Astrocyte of the cerebellum (primary cell): ENCODE measurements at regions not wholly inside any gene's neighbourhood (a gene's known extent, or its start where the extent isn't known, plus 50 kb on each side); places are given as distances from the start of the nearest gene placed in this dataset.

Experiments
- DNase-seq: peaks from one replicate; pipeline ENCODE4 v3.0.0-alpha.2; 2011; ENCODE audit warnings: low read depth
- H3K4me3 ChIP-seq: 2 replicates; pipeline ENCODE4 v1.5.1; 2011; ENCODE audit warnings: mild to moderate bottlenecking, low read depth, low read length, moderate library complexity
- in situ Hi-C: cut with HindIII; loops from 2 replicates; pipeline ENCODE4 v1.10.0; 2017; ENCODE audit warnings: low sequenced_read_pairs
- TF ChIP-seq, protein P1 (sequence below): IDR thresholded peaks from 2 replicates; pipeline ENCODE4 v1.5.1; 2012; ENCODE audit warnings: low read length, low read depth, moderate library complexity, mild to moderate bottlenecking; ENCODE audit errors: missing control alignments

DNA sequence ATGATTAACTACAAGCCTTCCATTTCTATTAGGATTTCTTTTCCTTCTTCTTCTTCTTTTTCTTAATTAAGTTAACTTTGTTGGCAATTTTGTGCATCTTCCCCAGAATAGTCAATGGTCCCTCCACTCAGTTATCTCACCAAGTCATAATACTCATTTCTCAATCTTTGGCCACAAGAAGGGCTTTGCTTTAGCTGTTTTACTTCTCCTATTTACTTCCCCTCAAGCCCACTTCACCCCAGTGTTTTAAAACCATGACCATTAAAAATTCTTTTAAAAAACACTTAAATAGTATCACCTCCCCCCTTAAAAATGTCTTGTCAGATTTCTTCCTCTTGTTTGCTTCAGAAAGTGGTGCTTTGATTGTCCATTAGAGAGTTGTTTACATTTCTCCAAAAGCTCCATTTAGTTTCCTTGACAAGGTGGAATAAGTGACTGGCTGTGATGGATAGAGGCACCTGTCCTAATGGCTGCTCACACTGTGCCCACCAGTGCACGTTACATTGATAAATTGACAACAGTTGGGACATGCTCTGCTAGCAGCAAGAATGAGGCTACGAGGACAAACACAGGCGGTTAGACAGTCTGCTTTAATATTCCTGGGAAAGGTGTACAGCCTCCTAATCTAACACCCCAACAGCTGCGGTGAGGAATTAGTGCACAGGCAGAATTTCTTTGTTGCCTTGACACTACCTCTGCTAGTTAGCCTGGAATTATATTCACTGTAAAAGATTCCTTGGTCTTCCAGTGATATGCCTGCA lies 354.7 kb downstream of the LMO4 start:
- TF ChIP-seq, protein P1, sequence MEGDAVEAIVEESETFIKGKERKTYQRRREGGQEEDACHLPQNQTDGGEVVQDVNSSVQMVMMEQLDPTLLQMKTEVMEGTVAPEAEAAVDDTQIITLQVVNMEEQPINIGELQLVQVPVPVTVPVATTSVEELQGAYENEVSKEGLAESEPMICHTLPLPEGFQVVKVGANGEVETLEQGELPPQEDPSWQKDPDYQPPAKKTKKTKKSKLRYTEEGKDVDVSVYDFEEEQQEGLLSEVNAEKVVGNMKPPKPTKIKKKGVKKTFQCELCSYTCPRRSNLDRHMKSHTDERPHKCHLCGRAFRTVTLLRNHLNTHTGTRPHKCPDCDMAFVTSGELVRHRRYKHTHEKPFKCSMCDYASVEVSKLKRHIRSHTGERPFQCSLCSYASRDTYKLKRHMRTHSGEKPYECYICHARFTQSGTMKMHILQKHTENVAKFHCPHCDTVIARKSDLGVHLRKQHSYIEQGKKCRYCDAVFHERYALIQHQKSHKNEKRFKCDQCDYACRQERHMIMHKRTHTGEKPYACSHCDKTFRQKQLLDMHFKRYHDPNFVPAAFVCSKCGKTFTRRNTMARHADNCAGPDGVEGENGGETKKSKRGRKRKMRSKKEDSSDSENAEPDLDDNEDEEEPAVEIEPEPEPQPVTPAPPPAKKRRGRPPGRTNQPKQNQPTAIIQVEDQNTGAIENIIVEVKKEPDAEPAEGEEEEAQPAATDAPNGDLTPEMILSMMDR, result no peak
- no peak overlapping the region for H3K4me3 ChIP-seq
- DNase-seq, result no peak
- in situ Hi-C loops, result no loop called here

DNA sequence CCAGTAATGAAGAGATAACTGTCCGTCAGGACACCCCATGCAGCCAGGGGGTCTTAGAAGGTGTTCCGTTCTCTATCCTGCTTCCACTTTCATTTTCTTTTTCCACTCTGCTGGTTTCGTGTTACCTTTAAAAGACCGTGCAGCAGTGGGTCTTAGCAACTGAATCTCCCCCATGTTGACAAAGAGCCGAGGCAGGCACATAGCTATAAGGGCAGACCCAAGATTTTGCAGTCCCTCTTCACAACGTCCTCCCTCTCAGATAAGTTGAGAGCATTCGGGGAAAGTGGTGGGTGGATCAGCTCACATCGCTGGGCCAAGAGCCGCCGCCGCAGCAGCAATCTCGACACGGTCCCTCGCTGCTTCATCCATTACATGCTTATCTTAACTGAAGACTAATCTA lies 355.5 kb downstream of the LMO4 start:
- peak; percentile 5 for DNase-seq
- TF ChIP-seq, protein P1, result no peak
- in situ Hi-C loops, result no loop called here
- peak overlapping the region; percentile 40 for H3K4me3 ChIP-seq

DNA sequence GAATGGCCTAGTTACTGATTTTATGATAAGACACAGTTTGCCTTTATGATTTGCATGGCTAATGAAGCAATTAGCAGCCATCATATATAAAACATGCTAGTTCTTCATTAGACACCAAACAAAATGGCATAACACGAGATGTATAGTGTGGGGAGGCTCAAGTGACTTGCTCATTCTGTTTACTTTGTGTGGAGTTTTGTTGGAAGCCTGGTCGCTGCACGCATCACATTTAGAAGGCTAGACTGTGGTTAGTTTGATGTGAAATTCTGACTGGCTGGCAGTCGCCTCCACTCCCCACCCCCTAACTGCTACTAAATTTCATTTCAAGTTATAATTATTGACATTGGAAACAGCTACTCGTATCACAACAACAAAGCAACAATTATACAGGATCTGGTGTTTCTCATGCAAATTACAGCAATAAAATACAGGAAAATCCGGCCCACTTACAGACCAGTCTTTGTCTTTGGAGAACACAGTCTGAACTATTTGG lies 356.1 kb downstream of the LMO4 start:
- peak overlapping the region; percentile 40 for H3K4me3 ChIP-seq
- in situ Hi-C loops, result no loop called here
- DNase-seq, result peak; percentile 31
- TF ChIP-seq, protein P1, result no peak

DNA sequence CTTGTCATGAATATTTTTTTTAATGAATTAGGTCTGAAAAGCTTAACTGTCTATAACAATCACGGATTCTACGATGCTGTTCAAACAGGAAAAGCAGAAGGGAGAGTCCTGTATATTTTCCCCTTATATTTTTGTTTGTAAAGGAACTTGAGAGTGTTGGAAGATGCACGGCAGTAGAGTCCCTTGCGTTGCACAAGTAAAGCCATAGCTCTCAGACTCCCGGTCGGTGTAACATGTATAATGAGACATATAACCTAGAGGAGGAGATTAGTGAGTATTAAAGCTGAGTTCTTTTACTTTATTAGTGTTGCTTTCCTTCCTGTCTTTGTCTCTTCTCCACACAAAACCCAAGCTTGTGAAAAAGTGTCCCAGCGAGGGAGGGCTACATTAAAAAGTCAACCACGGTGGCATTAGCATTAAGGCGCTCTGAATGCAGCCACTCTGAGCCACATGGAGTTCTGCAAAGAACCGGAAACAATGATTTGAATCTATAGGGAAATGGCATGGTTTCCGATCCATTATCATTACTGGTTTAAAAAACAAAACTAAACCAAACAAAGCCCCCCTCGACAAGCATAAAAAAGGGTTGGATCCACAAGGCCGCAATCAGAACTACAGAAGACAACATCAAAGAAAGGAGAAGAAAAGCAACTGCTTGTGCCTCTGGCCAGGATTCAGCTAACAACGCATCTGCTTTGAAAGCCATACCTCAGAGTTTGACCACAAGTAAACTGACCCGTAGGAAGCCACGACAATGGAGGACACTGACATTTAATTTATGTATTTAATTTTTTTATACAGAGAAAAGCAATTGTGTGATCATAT lies 356.8 kb downstream of the LMO4 start:
- in situ Hi-C loops, result no loop called here

DNA sequence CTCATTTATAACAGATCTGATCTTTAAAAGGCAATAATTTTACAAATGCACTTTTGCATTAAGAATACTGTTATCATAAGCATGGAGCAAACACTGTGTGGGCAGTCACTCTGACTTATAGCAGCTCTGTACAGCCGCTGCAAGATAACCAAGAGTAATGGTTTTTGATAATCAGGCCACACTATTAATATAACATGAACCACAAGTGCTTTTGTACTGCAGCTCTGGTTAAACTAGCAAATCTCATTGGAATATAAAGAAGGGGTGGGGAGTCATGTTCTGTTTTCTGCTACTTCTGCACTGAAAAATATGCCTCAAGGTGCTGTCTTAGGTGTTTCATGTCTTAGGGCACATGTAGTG lies 357.4 kb downstream of the LMO4 start:
- TF ChIP-seq, protein P1, result no peak
- H3K4me3 ChIP-seq, result no peak overlapping the region
- DNase-seq, result no peak
- in situ Hi-C loops, result no loop called here

More for the DNA sequence above, 356.8 kb downstream of the LMO4 start:
- no peak for DNase-seq
- TF ChIP-seq, protein P1, result no peak
- no peak overlapping the region for H3K4me3 ChIP-seq

DNA sequence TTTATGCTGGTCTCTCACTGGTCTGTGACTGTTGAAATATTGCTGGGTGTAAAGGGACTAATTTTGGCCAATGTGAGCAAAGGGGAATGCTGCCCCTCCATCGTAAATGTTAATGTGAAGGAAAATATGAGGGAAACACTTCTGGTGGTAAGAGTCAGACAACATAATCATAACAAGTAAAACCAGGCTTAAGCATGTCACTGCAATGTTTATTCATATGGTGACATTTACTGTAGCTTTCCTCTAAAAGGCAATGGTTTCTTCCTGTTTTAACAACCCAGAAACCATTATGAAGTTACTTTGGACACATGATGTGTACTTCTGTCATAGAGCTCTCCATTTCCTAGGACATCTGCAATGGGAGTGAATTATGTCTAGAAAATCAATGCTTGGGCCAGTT lies 358.0 kb downstream of the LMO4 start:
- DNase-seq, result no peak
- H3K4me3 ChIP-seq, result no peak overlapping the region
- TF ChIP-seq, protein P1, result no peak
- in situ Hi-C loops, result no loop called here
